ENCODE measurements at regions not wholly inside any gene's neighbourhood (a gene's known extent, or its start where the extent isn't known, plus 50 kb on each side); places are given as distances from the start of the nearest gene placed in this dataset.
"Not testable (repeated sequence)": the region's sequence is repeated elsewhere in the genome, so short reads cannot be mapped to it uniquely, and the experiment has no call there.

GRCh38 chrX:21176921-21177571, 197.2 kb upstream of the CNKSR2 start:
- Histone ChIP-seq H3K36me3 (no peaks in the 10 kb centered on the region), H3K27me3 (no peaks in the 10 kb centered on the region), H3K4me3 (no peak overlapping the region), H3K4me1 (no peaks in the 10 kb centered on the region), H3K27ac (no peak overlapping the region), H3K9me3 (no peaks in the 10 kb centered on the region)
- no peak for TF ChIP-seq CTCF (IDR thresholded peaks at IDR 0.05)
- DNase-seq (ENCODE audit: low spot score), result no peak

GRCh38 chrX:21181232-21181853, 192.9 kb upstream of the CNKSR2 start:
- no peak overlapping the region for H3K27ac ChIP-seq
- no peak for TF ChIP-seq CTCF (IDR thresholded peaks at IDR 0.05)
- no peaks in the 10 kb centered on the region for H3K4me1 ChIP-seq
- H3K27me3 ChIP-seq, result no peaks in the 10 kb centered on the region
- no peaks in the 10 kb centered on the region for H3K9me3 ChIP-seq
- no peak for DNase-seq (ENCODE audit: low spot score)
- H3K36me3 ChIP-seq, result no peaks in the 10 kb centered on the region
- H3K4me3 ChIP-seq, result no peak overlapping the region

- Histone ChIP-seq H3K4me3 (no peak overlapping the region), H3K4me1 (no peaks in the 10 kb centered on the region), H3K27me3 (no peaks in the 10 kb centered on the region), H3K36me3 (no peaks in the 10 kb centered on the region), H3K27ac (no peak overlapping the region), H3K9me3 (no peaks in the 10 kb centered on the region)
- no peak for DNase-seq (ENCODE audit: low spot score)
- TF ChIP-seq CTCF (IDR thresholded peaks at IDR 0.05), result no peak
These were observed 181.0 kb upstream of the CNKSR2 start for GRCh38 chrX:21193196-21193595.

GRCh38 chrX:21194526-21194925, 179.7 kb upstream of the CNKSR2 start:
- H3K9me3 ChIP-seq, result no peaks in the 10 kb centered on the region
- no peaks in the 10 kb centered on the region for H3K4me1 ChIP-seq
- DNase-seq (ENCODE audit: low spot score), result no peak
- TF ChIP-seq CTCF (IDR thresholded peaks at IDR 0.05), result no peak
- no peaks in the 10 kb centered on the region for H3K36me3 ChIP-seq
- no peak overlapping the region for H3K27ac ChIP-seq
- H3K4me3 ChIP-seq, result no peak overlapping the region
- no peaks in the 10 kb centered on the region for H3K27me3 ChIP-seq

- H3K36me3 ChIP-seq, result no peaks in the 10 kb centered on the region
- peaks cover 0 to 7% of the 10 kb centered on the region in 2 donors for H3K9me3 ChIP-seq
- no peaks in the 10 kb centered on the region for H3K4me1 ChIP-seq
- H3K27me3 ChIP-seq, result no peaks in the 10 kb centered on the region
- no peak overlapping the region for H3K4me3 ChIP-seq
- TF ChIP-seq CTCF (IDR thresholded peaks at IDR 0.05), result no peak
- no peak for DNase-seq (ENCODE audit: low spot score)
- no peak overlapping the region for H3K27ac ChIP-seq
These were observed 167.1 kb upstream of the CNKSR2 start for GRCh38 chrX:21207080-21207479.

- peaks cover 0 to 19% of the 10 kb centered on the region in 2 donors for H3K9me3 ChIP-seq
- not testable (repeated sequence) for H3K36me3 ChIP-seq; H3K27ac ChIP-seq; H3K4me1 ChIP-seq; H3K4me3 ChIP-seq; H3K27me3 ChIP-seq; DNase-seq (ENCODE audit: low spot score)
These were observed 155.0 kb upstream of the CNKSR2 start for GRCh38 chrX:21219208-21219607.
